Common myeloid progenitor, CD34-positive (primary cell): ENCODE measurements at regions not wholly inside any gene's neighbourhood (a gene's known extent, or its start where the extent isn't known, plus 50 kb on each side); places are given as distances from the start of the nearest gene placed in this dataset.
"Not testable (repeated sequence)": the region's sequence is repeated elsewhere in the genome, so short reads cannot be mapped to it uniquely, and the experiment has no call there.

ENCODE experiments used
- CTCF ChIA-PET: fragments of 350-600 bp; sonication (Branson Sonifier 250); formaldehyde crosslinking; loops from one replicate; lab custom pipeline; 2021; ENCODE audit warnings: antibody characterized with exemption; lab: Charles Lee
- POLR2A ChIA-PET: fragments of 350-600 bp; sonication (Branson Sonifier 250); formaldehyde crosslinking; loops from one replicate; lab custom pipeline; 2021; ENCODE audit warnings: antibody characterized with exemption; lab: Charles Lee
- DNase-seq, 3 donors: peaks; one replicate each; pipeline versions ENCODE4 v3.0.0 to v3.0.0-alpha.2; 2013
- H3K27ac ChIP-seq, 2 experiments: 1 replicate in 1 of 2; 2 replicates in 1 of 2; pipeline ENCODE4 v1.7.0; 2013; ENCODE audit warnings: inconsistent platforms in 2 of 2, low read length in 2 of 2, mild to moderate bottlenecking in 2 of 2, low read depth in 1 of 2, moderate library complexity in 1 of 2; ENCODE audit not compliant: severe bottlenecking in 2 of 2, insufficient read depth in 1 of 2, poor library complexity in 1 of 2
- H3K27me3 ChIP-seq, 5 experiments: replicated peaks in 2 of 5; 1 replicate in 3 of 5; 2 replicates in 2 of 5; pipeline versions ENCODE4 v1.6.1 to v1.7.0; 2013; ENCODE audit warnings: low read length in 4 of 5, mild to moderate bottlenecking in 2 of 5, moderate library complexity in 2 of 5, inconsistent platforms in 1 of 5; ENCODE audit not compliant: insufficient read depth in 5 of 5, control insufficient read depth in 4 of 5
- H3K36me3 ChIP-seq, 4 experiments: 1 replicate in 2 of 4; 2 replicates in 2 of 4; pipeline versions ENCODE4 v1.6.1 to v1.7.0; 2013; ENCODE audit warnings: low read length in 3 of 4, control low read depth in 1 of 4, mild to moderate bottlenecking in 1 of 4; ENCODE audit not compliant: control insufficient read depth in 4 of 4, insufficient read depth in 4 of 4
- H3K4me1 ChIP-seq, 4 experiments: 1 replicate in 3 of 4; 2 replicates in 1 of 4; pipeline versions ENCODE4 v1.6.1 to v1.7.1; 2013; ENCODE audit warnings: low read length in 3 of 4, mild to moderate bottlenecking in 3 of 4, control low read depth in 1 of 4, inconsistent platforms in 1 of 4, moderate library complexity in 1 of 4; ENCODE audit not compliant: control insufficient read depth in 4 of 4, insufficient read depth in 4 of 4; ENCODE audit errors: control extremely low read depth in 1 of 4
- H3K4me3 ChIP-seq, 7 experiments: 1 replicate in 4 of 7; 2 replicates in 3 of 7; pipeline versions ENCODE4 v1.5.1 to v1.7.0; 2013; ENCODE audit warnings: mild to moderate bottlenecking in 7 of 7, low read length in 6 of 7, moderate library complexity in 6 of 7, inconsistent platforms in 2 of 7, low read depth in 2 of 7, control low read depth in 1 of 7; ENCODE audit not compliant: insufficient read depth in 4 of 7, control insufficient read depth in 1 of 7; ENCODE audit errors: extremely low read depth in 1 of 7
- H3K9me3 ChIP-seq, 5 experiments: 1 replicate in 4 of 5; 2 replicates in 1 of 5; pipeline versions ENCODE4 v1.6.1 to v1.7.1; 2013; ENCODE audit warnings: low read length in 4 of 5, mild to moderate bottlenecking in 2 of 5, inconsistent platforms in 1 of 5, low read depth in 1 of 5, moderate library complexity in 1 of 5; ENCODE audit not compliant: control insufficient read depth in 4 of 5, insufficient read depth in 2 of 5; ENCODE audit errors: control extremely low read depth in 1 of 5
- WGBS: methylation state at CpG from one replicate; pipeline ENCODE4 v1.1.5; 2013; ENCODE audit not compliant: insufficient coverage; 5-methylcytosine and 5-hydroxymethylcytosine counted together

- H3K27ac ChIP-seq, result no peak overlapping the region
- H3K27me3 ChIP-seq, result peaks cover 0 to 3% (median 0%) of the 10 kb centered on the region in 5 experiments
- peaks cover 0 to 4% (median 0%) of the 10 kb centered on the region in 5 experiments for H3K9me3 ChIP-seq
- H3K4me1 ChIP-seq, result no peaks in the 10 kb centered on the region
- WGBS, result 92% methylated on average over 19 of the region's 21 CpGs
- H3K4me3 ChIP-seq, result no peak overlapping the region
- no peaks in the 10 kb centered on the region for H3K36me3 ChIP-seq
- ChIA-PET CTCF (no interaction called here), POLR2A (no interaction called here)
- no peak for DNase-seq
These were observed 342.1 kb downstream of the EIPR1 start for GRCh38 chr2:3035385-3036050.

DNA sequence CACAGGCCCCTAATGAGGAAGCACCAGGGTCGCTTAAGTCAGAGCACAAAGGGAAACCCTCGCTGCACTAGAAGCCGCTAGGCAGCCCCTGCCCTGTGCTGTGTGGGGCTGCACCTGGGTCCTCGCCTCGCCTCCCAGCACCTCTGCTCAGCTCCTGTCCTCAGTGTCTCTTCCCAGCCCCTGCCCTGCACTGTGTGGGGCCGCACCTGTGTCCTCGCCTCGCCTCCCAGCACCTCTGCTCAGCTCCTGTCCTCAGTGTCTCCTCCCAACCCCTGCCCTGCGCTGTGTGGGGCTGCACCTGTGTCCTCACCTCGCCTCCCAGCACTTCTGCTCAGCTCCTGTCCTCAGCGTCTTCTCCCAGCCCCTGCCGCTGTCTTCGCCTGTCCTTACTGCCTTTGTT lies 342.8 kb downstream of the EIPR1 start:
- Histone ChIP-seq H3K9me3 (peaks cover 0 to 4% (median 0%) of the 10 kb centered on the region in 5 experiments), H3K27me3 (peaks cover 0 to 3% (median 0%) of the 10 kb centered on the region in 5 experiments), H3K36me3 (no peaks in the 10 kb centered on the region), H3K27ac (no peak overlapping the region), H3K4me3 (no peak overlapping the region), H3K4me1 (no peaks in the 10 kb centered on the region)
- POLR2A ChIA-PET, result no interaction called here
- 68% methylated on average over 13 of the region's 13 CpGs for WGBS
- CTCF ChIA-PET, result no interaction called here
- no peak for DNase-seq

DNA sequence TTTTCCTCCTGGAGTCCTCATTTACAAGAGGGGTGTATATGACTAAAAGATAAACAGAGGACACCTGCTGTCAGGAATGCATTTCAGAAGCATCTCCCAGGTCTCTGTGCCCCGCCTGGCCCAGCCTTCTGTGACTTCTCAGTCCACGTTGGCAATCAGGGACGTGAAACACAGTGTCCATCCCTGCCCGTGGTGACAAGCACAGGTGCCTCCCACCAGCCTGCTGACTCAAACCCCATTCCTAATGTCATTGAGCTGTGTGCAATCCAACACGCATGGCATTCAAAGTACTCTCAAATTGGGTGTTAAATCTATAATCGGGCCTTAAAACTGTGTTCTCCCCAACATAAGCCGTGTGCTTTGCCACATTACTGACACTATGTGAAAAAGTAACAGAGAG lies 343.2 kb downstream of the EIPR1 start:
- ChIA-PET CTCF (no interaction called here), POLR2A (no interaction called here)
- no peaks in the 10 kb centered on the region for H3K36me3 ChIP-seq
- no peak overlapping the region for H3K4me3 ChIP-seq
- H3K9me3 ChIP-seq, result peaks cover 0 to 4% (median 0%) of the 10 kb centered on the region in 5 experiments
- peaks cover 0 to 3% (median 0%) of the 10 kb centered on the region in 5 experiments for H3K27me3 ChIP-seq
- no peak for DNase-seq
- WGBS, result 84% methylated on average over 6 of the region's 7 CpGs
- no peak overlapping the region for H3K27ac ChIP-seq
- H3K4me1 ChIP-seq, result no peaks in the 10 kb centered on the region

GRCh38 chr2:3033315-3033714 lies 344.3 kb downstream of the EIPR1 start:
- DNase-seq, result no peak
- peaks cover 0 to 3% (median 0%) of the 10 kb centered on the region in 5 experiments for H3K27me3 ChIP-seq
- H3K27ac ChIP-seq, result no peak overlapping the region
- ChIA-PET CTCF (no interaction called here), POLR2A (no interaction called here)
- no peak overlapping the region for H3K4me3 ChIP-seq
- H3K36me3 ChIP-seq, result no peaks in the 10 kb centered on the region
- 95% methylated on average over 7 of the region's 8 CpGs for WGBS
- H3K4me1 ChIP-seq, result no peaks in the 10 kb centered on the region
- H3K9me3 ChIP-seq, result peaks cover 0 to 4% (median 0%) of the 10 kb centered on the region in 5 experiments

DNA sequence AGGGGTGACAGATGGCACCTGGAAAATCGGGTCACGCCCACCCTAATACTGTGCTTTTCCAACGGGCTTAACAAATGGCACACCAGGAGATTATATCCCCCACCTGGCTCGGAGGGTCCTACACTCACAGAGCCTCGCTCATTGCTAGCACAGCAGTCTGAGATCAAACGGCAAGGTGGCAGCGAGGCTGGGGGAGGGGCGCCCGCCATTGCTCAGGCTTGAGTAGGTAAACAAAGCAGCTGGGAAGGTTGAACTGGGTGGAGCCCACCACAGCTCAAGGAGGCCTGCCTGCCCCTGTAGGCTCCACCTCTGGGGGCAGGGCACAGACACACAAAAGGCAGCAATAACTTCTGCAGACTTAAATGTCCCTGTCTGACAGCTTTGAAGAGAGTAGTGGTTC lies 346.8 kb downstream of the EIPR1 start:
- H3K36me3 ChIP-seq, H3K9me3 ChIP-seq, DNase-seq, CTCF ChIA-PET, H3K4me1 ChIP-seq, H3K27me3 ChIP-seq, H3K27ac ChIP-seq, H3K4me3 ChIP-seq, POLR2A ChIA-PET: not testable (repeated sequence)
- 98% methylated on average over 7 of the region's 9 CpGs for WGBS

GRCh38 chr2:3025984-3026383 lies 351.6 kb downstream of the EIPR1 start:
- no peaks in the 10 kb centered on the region for H3K36me3 ChIP-seq
- no peak overlapping the region for H3K27ac ChIP-seq
- no peak overlapping the region for H3K4me3 ChIP-seq
- H3K4me1 ChIP-seq, result no peaks in the 10 kb centered on the region
- ChIA-PET CTCF (no interaction called here), POLR2A (no interaction called here)
- no peaks in the 10 kb centered on the region for H3K27me3 ChIP-seq
- peaks cover 0 to 7% (median 0%) of the 10 kb centered on the region in 5 experiments for H3K9me3 ChIP-seq
- WGBS, result 92% methylated on average over 1 of the region's 1 CpG
- DNase-seq, result no peak

- H3K4me1 ChIP-seq, result no peaks in the 10 kb centered on the region
- H3K9me3 ChIP-seq, result peaks cover 0 to 7% (median 0%) of the 10 kb centered on the region in 5 experiments
- ChIA-PET CTCF (no interaction called here), POLR2A (no interaction called here)
- no peak for DNase-seq
- no peak overlapping the region for H3K27ac ChIP-seq
- no peaks in the 10 kb centered on the region for H3K36me3 ChIP-seq
- WGBS, result 66% methylated on average over 5 of the region's 6 CpGs
- no peaks in the 10 kb centered on the region for H3K27me3 ChIP-seq
- H3K4me3 ChIP-seq, result no peak overlapping the region
These were observed 352.4 kb downstream of the EIPR1 start for GRCh38 chr2:3025261-3025660.
